Caco-2 (cell line): ENCODE measurements at regions not wholly inside any gene's neighbourhood (a gene's known extent, or its start where the extent isn't known, plus 50 kb on each side); places are given as distances from the start of the nearest gene placed in this dataset.

Experiments used
- BruUV-seq: library from RNA; stranded (reverse); fragments of 400-500 nt; replicated peaks from 2 replicates; lab custom pipeline; 2021; lab: Mats Ljungman, UMichigan
- CTCF ChIA-PET: fragments of 300-600 bp; sonication (Branson Sonifier 250); formaldehyde crosslinking; loops from one replicate; lab custom pipeline; 2022; ENCODE audit warnings: antibody characterized with exemption; lab: Charles Lee
- POLR2A ChIA-PET: fragments of 300-600 bp; sonication (Branson Sonifier 250); formaldehyde crosslinking; loops from one replicate; lab custom pipeline; 2022; ENCODE audit warnings: antibody characterized with exemption; lab: Charles Lee
- DNase-seq, 2 experiments: peaks; one replicate each; pipeline versions ENCODE4 v3.0.0 to v3.0.0-alpha.2; 2020 to 2022
- H3K27me3 ChIP-seq: replicated peaks from 2 replicates; pipeline ENCODE4 v1.6.0; 2011; ENCODE audit warnings: low read length; ENCODE audit not compliant: control insufficient read depth, insufficient read depth
- H3K36me3 ChIP-seq: 2 replicates; pipeline ENCODE4 v1.5.1; 2011; ENCODE audit warnings: low read length; ENCODE audit not compliant: control insufficient read depth, insufficient read depth
- H3K4me1 ChIP-seq: fragments of 250-450 bp; sonication (Bioruptor Pico); 2 replicates; pipeline ENCODE4 v1.5.1; 2020; ENCODE audit warnings: mild to moderate bottlenecking
- H3K4me3 ChIP-seq: 2 replicates; pipeline ENCODE4 v1.5.1; 2011; ENCODE audit warnings: low read depth, mild to moderate bottlenecking, control low read depth, low read length
- H3K9me3 ChIP-seq: fragments of 250-450 bp; sonication (Bioruptor Pico); 2 replicates; pipeline ENCODE4 v1.5.1; 2020; ENCODE audit warnings: mild to moderate bottlenecking, moderate library complexity
- H3K27ac Mint-ChIP-seq: one replicate; pipeline ENCODE4 v1.8.0; 2022; ENCODE audit warnings: mixed read lengths; ENCODE audit not compliant: unreplicated experiment
- H3K27me3 Mint-ChIP-seq: one replicate; pipeline ENCODE4 v1.8.0; 2022; ENCODE audit warnings: mixed read lengths; ENCODE audit not compliant: insufficient read depth, unreplicated experiment
- H3K36me3 Mint-ChIP-seq: one replicate; pipeline ENCODE4 v1.8.0; 2022; ENCODE audit warnings: mild to moderate bottlenecking, mixed read lengths; ENCODE audit not compliant: insufficient read depth, unreplicated experiment
- H3K4me1 Mint-ChIP-seq: one replicate; pipeline ENCODE4 v1.8.0; 2022; ENCODE audit warnings: low read depth, mixed read lengths; ENCODE audit not compliant: unreplicated experiment
- H3K4me3 Mint-ChIP-seq: one replicate; pipeline ENCODE4 v1.8.0; 2022; ENCODE audit warnings: mild to moderate bottlenecking, moderate library complexity, mixed read lengths; ENCODE audit not compliant: unreplicated experiment
- H3K9me3 Mint-ChIP-seq: one replicate; pipeline ENCODE4 v1.8.0; 2022; ENCODE audit warnings: mixed read lengths; ENCODE audit not compliant: unreplicated experiment
- intact Hi-C: fragments of 100-400 bp; cut with micrococcal nuclease; formaldehyde crosslinking; loops from one replicate; pipeline ENCODE4 v1.10.0; 2022; ENCODE audit not compliant: unreplicated experiment
- TF ChIP-seq, protein P1 (sequence below), 2 experiments: fragments of 200-600 bp in 1 of 2; IDR thresholded peaks; 1 replicate in 1 of 2; 2 replicates in 1 of 2; pipeline versions ENCODE4 v1.5.1 to v1.8.0; 2011 to 2022; ENCODE audit warnings: antibody characterized with exemption in 1 of 2, control low read depth in 1 of 2, inconsistent platforms in 1 of 2, low read depth in 1 of 2, low read length in 1 of 2, mild to moderate bottlenecking in 1 of 2, moderate library complexity in 1 of 2; ENCODE audit not compliant: insufficient read depth in 1 of 2, severe bottlenecking in 1 of 2, unreplicated experiment in 1 of 2

DNA sequence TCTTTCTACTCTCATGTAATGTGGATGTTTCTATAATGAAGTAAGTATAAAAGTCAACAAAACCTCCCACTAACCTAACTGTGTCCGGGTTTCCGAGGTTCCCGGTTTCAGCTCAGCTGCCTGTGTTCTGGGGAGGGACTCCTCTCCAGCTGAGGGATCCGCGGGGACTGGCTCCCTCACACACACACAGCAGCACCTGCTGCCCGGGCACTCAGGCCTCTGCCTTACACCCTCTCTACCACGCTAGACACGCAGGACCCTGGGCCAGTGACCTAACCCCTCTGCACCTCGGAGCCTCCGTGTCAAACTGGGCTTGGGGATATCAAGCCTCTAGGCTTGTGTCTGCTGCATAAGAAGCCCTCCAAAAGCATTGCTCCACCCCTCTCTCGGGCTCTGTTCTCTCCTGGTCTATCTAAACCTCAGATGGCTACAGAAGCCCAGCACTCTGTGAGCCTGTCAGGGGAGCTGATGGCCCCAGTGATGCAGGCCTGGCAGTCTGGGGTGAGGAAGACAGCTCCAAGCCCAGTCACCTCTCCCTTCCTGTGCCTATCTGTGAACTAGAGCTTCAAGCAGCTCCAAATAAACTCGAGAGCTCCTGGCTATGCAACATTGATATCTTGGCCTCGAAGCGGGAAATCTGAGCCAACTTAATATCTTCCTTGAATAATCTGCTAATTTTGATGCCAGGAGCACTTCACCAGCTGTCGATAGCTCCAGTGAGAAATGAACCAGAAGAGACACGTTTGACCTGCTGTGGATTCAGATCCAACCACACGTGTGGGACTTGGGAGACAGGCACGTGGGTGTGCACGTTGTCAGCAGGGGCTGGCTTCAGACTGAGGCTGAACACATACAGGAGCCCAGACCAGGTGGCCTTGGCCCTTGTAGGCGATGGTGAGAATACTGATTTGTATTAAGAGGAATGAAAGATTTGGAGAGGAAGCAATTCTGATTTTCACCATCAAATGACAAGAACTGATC lies 232.7 kb upstream of the B3GAT1 start:
- Mint-ChIP-seq H3K27me3 (peaks cover 9% of the 10 kb centered on the region), H3K36me3 (no peaks in the 10 kb centered on the region), H3K9me3 (no peaks in the 10 kb centered on the region), H3K27ac (no peak overlapping the region), H3K4me1 (no peaks in the 10 kb centered on the region), H3K4me3 (no peak overlapping the region)
- peak in 1 of 2 experiments; percentile 30 for DNase-seq
- H3K27me3 ChIP-seq: no peaks in the 10 kb centered on the region
- no peaks in the 10 kb centered on the region for H3K9me3 ChIP-seq
- intact Hi-C loops: no loop called here
- ChIA-PET POLR2A (no interaction called here), CTCF (no interaction called here)
- H3K4me3 ChIP-seq: no peak overlapping the region
- no peaks in the 10 kb centered on the region for H3K4me1 ChIP-seq
- no peaks in the 10 kb centered on the region for H3K36me3 ChIP-seq
- BruUV-seq: no TSS peak
- TF ChIP-seq, protein P1, sequence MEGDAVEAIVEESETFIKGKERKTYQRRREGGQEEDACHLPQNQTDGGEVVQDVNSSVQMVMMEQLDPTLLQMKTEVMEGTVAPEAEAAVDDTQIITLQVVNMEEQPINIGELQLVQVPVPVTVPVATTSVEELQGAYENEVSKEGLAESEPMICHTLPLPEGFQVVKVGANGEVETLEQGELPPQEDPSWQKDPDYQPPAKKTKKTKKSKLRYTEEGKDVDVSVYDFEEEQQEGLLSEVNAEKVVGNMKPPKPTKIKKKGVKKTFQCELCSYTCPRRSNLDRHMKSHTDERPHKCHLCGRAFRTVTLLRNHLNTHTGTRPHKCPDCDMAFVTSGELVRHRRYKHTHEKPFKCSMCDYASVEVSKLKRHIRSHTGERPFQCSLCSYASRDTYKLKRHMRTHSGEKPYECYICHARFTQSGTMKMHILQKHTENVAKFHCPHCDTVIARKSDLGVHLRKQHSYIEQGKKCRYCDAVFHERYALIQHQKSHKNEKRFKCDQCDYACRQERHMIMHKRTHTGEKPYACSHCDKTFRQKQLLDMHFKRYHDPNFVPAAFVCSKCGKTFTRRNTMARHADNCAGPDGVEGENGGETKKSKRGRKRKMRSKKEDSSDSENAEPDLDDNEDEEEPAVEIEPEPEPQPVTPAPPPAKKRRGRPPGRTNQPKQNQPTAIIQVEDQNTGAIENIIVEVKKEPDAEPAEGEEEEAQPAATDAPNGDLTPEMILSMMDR (IDR thresholded peaks at IDR 0.05; ENCODE audit: insufficient read depth in 1 of 2, low read depth in 1 of 2, low read length in 1 of 2, severe bottlenecking in 1 of 2, unreplicated experiment in 1 of 2): no peak

DNA sequence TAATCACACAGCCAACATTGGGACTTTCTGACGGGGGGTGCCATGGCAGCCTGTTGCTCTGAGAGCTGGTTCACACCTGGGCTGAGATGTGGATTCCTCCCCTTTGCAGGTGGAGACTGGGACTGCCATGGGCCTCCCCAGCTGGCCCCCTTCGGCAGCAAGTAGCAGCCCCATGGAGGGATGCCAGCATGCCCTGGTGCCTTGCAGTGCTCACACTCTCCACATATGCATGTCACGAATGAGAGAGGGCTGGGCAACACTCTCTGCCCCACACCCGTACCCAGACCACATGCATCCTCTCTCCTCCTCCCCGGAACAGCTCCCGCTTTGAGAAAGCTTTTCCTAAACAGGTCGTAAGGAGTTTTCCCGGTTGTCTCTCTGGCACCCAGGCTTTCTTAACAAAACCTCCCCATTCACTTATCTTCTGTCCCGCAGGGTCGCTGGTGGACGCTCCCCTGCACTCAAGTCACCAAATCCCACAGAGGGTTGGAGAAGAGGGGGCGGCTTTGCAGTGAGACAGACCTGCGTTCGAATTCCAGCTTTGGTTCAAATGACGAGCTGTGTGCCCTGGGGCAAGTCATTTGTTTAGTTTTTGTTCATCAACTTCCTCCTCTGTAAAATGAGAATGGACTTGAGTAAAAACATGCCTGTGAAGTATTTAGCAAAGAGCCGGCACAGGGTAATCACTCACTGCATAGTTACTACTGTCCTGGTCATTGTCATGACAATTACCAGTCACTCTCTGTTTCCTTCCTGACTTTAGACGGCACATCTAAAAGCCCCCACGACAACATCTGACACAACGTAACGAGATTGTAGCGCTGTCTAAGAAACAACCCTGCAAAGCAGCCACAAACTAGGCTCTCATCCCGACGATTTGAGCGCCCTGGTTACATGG lies 231.3 kb upstream of the B3GAT1 start:
- Histone ChIP-seq H3K9me3 (no peaks in the 10 kb centered on the region), H3K4me3 (no peak overlapping the region), H3K27me3 (no peaks in the 10 kb centered on the region), H3K36me3 (no peaks in the 10 kb centered on the region), H3K4me1 (no peaks in the 10 kb centered on the region)
- Mint-ChIP-seq H3K4me1 (no peaks in the 10 kb centered on the region), H3K36me3 (no peaks in the 10 kb centered on the region), H3K9me3 (no peaks in the 10 kb centered on the region), H3K4me3 (no peak overlapping the region), H3K27me3 (peaks cover 2% of the 10 kb centered on the region), H3K27ac (no peak overlapping the region)
- intact Hi-C loops: no loop called here
- POLR2A ChIA-PET: no interaction called here
- CTCF ChIA-PET: no interaction called here
- no TSS peak for BruUV-seq
- peak in 1 of 2 experiments; percentile 29 for DNase-seq
- TF ChIP-seq, protein P1 (IDR thresholded peaks at IDR 0.05; ENCODE audit: insufficient read depth in 1 of 2, low read depth in 1 of 2, low read length in 1 of 2, severe bottlenecking in 1 of 2, unreplicated experiment in 1 of 2): no peak

DNA sequence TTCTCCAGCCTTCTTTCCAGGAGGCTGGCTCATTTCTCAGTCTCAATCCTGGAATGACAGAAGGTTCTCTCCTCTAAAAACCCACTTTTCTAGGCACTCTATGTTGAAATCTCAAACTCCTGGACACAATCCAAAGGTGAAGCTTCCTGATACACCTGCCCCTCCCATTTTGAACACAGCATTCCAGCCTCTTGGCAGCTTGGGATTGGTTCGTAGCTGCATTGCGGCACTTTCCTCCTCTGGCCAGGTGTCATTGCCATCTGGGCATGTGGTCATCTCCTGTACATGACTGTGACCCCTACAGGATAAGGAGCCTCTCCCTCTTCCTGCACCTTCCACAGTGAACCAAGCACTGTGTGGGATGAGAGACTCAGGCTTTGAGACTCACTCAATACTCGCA lies 230.2 kb upstream of the B3GAT1 start:
- POLR2A ChIA-PET: no interaction called here
- H3K9me3 Mint-ChIP-seq: no peaks in the 10 kb centered on the region
- intact Hi-C loops: no loop called here
- Histone ChIP-seq H3K9me3 (no peaks in the 10 kb centered on the region), H3K4me3 (no peak overlapping the region), H3K27me3 (no peaks in the 10 kb centered on the region), H3K36me3 (no peaks in the 10 kb centered on the region), H3K4me1 (no peaks in the 10 kb centered on the region)
- H3K4me3 Mint-ChIP-seq: no peak overlapping the region
- no peak overlapping the region for H3K27ac Mint-ChIP-seq
- CTCF ChIA-PET: no interaction called here
- H3K36me3 Mint-ChIP-seq: no peaks in the 10 kb centered on the region
- no peaks in the 10 kb centered on the region for H3K4me1 Mint-ChIP-seq
- peaks cover 2% of the 10 kb centered on the region for H3K27me3 Mint-ChIP-seq
- BruUV-seq: no TSS peak
- peak; percentile 23 to 47 for DNase-seq
- TF ChIP-seq, protein P1 (IDR thresholded peaks at IDR 0.05; ENCODE audit: insufficient read depth in 1 of 2, low read depth in 1 of 2, low read length in 1 of 2, severe bottlenecking in 1 of 2, unreplicated experiment in 1 of 2): no peak
